BLaER1 treated with 17β-estradiol and CSF1 and Interleukin-3, amounts not matched to agents 10 nM and 100 nM (cell line): ENCODE measurements at regions not wholly inside any gene's neighbourhood (a gene's known extent, or its start where the extent isn't known, plus 50 kb on each side); places are given as distances from the start of the nearest gene placed in this dataset.
A peak's percentile ranks its signal among the peaks of the same experiment; 100 is the strongest.

Source experiments
- H3K27ac ChIP-seq, 11 experiments: shearing (Covaris generic); formaldehyde crosslinking; 2 replicates each; pipeline ENCODE4 v1.8.1; 2022
- H3K27me3 ChIP-seq, 11 experiments: shearing (Covaris generic); formaldehyde crosslinking; 2 replicates each; pipeline ENCODE4 v1.8.1; 2022
- H3K36me3 ChIP-seq, 11 experiments: shearing (Covaris generic); formaldehyde crosslinking; 2 replicates each; pipeline ENCODE4 v1.8.1; 2022
- H3K4me1 ChIP-seq, 10 experiments: shearing (Covaris generic); formaldehyde crosslinking; 2 replicates each; pipeline ENCODE4 v1.8.1; 2022
- H3K4me2 ChIP-seq, 11 experiments: shearing (Covaris generic); formaldehyde crosslinking; 2 replicates each; pipeline ENCODE4 v1.8.1; 2022
- H3K4me3 ChIP-seq, 10 experiments: shearing (Covaris generic); formaldehyde crosslinking; 2 replicates each; pipeline ENCODE4 v1.8.1; 2022
- H3K9ac ChIP-seq, 11 experiments: shearing (Covaris generic); formaldehyde crosslinking; 2 replicates each; pipeline ENCODE4 v1.8.1; 2022
- H3K9me3 ChIP-seq, 11 experiments: shearing (Covaris generic); formaldehyde crosslinking; replicated peaks in 1 of 11; 2 replicates each; pipeline ENCODE4 v1.8.1; 2022
- H4K20me1 ChIP-seq, 11 experiments: shearing (Covaris generic); formaldehyde crosslinking; 2 replicates each; pipeline ENCODE4 v1.8.1; 2022
- Cebpa-rat ChIP-seq, 11 experiments: shearing (Covaris generic); IDR thresholded peaks; 2 replicates each; pipeline ENCODE4 v1.8.1; 2022

DNA sequence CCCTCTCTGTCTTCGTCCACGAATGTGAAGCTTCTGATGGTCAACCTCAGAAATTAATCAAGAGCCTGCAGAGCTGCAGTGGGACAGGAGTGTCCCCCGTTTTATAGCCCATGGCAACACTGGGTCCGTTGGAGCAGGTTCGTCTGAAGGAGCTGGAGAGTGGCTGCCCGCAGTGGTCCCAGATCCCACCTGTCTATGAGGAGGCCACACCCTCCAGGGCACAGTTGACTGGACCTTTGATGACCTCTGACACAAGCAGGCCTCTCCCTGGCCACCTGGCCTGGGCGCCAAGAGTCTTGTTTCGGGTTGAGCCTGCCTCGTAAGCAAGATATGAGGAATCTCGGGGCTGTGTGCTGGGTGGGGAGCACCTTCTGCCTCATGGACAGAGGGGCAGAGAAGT is 100.7 kb upstream of the SFSWAP start:
- H3K9me3 ChIP-seq: peaks cover 0 to 15% (median 0%) of the 10 kb centered on the region in 11 experiments; a peak in 4 of 22 replicates
- H3K9ac ChIP-seq: no peak overlapping the region
- peaks cover 0 to 30% (median 27%) of the 10 kb centered on the region in 10 experiments; a peak in 18 of 20 replicates for H3K4me1 ChIP-seq
- 0 out of 22 replicates have a peak overlapping the region, but pooled peaks of 1 of the 11 experiments have one; percentile 45 for H3K4me2 ChIP-seq
- no peak for TF ChIP-seq Cebpa-rat (IDR thresholded peaks at IDR 0.05)
- peaks cover 4 to 31% (median 19%) of the 10 kb centered on the region in 11 experiments for H3K27me3 ChIP-seq
- no peak overlapping the region for H3K27ac ChIP-seq
- H3K4me3 ChIP-seq: no peak overlapping the region
- H3K36me3 ChIP-seq: no peaks in the 10 kb centered on the region
- peaks cover 0 to 13% (median 0%) of the 10 kb centered on the region in 11 experiments; a peak in 2 of 22 replicates for H4K20me1 ChIP-seq

DNA sequence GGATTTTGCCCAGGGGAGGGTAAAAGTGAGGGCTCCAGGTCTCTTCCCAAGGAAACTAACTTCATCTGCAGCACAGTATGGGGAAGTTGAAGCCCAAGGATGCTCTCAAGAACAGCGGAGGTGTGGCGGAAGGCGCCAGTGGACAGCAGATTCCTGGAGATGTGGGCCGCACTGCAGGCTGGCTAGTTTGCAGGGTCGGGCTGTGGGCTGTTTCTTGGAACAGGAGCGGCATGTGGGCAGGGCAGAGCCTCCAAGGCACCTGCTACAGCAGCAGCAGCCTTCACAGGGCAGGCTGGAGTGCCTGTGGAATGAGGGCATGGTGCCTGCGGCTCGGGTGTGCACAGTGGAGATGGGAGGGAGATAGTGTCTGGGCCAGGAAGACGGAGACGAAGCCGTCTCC is 100.0 kb upstream of the SFSWAP start:
- Histone ChIP-seq H3K4me1 (peaks cover 0 to 29% (median 27%) of the 10 kb centered on the region in 10 experiments; a peak in 18 of 20 replicates), H3K27ac (no peak overlapping the region), H3K9me3 (peaks cover 0 to 10% (median 0%) of the 10 kb centered on the region in 11 experiments; a peak in 3 of 22 replicates), H3K9ac (no peak overlapping the region), H3K4me3 (no peak overlapping the region), H3K4me2 (no peak overlapping the region), H3K27me3 (peaks cover 0 to 31% (median 13%) of the 10 kb centered on the region in 11 experiments; a peak in 19 of 22 replicates), H4K20me1 (peaks cover 0 to 20% (median 0%) of the 10 kb centered on the region in 11 experiments; a peak in 2 of 22 replicates), H3K36me3 (no peaks in the 10 kb centered on the region)
- TF ChIP-seq Cebpa-rat (IDR thresholded peaks at IDR 0.05): no peak

DNA sequence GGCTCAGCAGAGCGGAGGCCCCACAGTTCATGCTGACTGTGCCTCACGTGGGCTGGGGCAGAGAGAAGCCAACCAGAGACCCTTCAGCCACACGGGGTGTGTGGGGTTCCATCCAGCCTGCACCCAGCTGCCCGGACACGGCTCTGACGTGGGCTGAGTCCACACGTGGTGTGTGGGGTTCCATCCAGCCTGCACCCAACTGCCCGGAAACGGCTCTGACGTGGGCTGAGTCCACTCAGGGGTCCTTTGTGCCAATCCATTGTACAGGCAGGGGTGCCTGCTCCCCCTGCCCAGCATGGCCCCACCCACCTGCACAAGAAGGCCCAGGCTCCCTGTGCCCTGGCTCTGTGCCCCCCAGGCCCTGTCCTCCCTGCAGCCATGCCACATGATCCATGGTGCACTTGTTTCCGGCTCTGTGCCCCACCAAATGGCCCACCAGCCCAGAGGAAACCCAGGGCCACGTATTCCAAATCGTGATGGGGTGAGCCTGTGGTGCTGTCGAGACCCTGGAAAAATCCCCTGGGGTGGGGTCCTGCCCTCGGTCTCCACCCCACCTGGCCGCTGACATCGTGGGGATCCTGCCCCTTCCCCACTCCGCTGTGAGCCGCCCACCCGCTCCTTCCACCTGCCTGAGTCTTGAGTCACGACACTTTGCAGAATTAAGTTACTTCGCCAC is 99.3 kb upstream of the SFSWAP start:
- Histone ChIP-seq H3K4me3 (no peak overlapping the region), H3K9me3 (peaks cover 0 to 3% (median 0%) of the 10 kb centered on the region in 11 experiments; a peak in 2 of 22 replicates), H3K27me3 (peaks cover 0 to 34% (median 11%) of the 10 kb centered on the region in 11 experiments; a peak in 15 of 22 replicates), H4K20me1 (peaks cover 0 to 22% (median 0%) of the 10 kb centered on the region in 11 experiments; a peak in 3 of 22 replicates), H3K36me3 (no peaks in the 10 kb centered on the region), H3K4me1 (peaks cover 0 to 27% (median 25%) of the 10 kb centered on the region in 10 experiments; a peak in 18 of 20 replicates), H3K9ac (no peak overlapping the region), H3K27ac (no peak overlapping the region), H3K4me2 (no peak overlapping the region)
- TF ChIP-seq Cebpa-rat (IDR thresholded peaks at IDR 0.05): no peak

DNA sequence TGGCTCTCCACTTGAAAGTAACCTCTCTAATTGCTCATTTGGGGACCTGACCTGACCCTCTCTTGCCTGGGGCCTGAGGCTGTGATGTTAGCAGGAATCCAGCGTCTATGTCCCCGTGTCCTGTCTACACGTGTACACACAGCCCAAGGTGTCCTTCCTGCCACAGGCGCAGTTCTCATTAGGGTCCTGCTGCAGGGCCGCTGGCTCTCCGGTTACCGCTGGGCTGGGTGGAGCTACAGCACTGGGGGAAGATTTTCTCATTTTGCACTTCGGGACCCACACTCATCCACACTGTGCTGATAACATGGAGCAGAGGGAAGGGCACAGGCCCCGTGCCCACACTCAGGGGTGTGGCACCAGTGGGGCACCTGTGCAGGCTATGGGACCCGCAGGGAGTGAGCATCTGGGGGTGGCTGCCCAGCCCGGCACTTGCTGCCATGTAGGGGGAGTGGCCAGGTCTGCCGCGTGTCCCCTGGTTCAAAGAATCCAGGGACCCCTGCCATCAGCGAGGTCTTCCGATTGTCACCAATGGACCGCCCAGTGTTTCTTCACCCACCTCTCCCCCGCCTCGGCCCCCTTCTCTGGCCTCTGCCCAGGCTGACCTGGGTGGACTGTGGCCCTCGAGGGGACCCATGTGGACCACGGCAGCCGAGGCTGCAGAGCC is 98.7 kb upstream of the SFSWAP start:
- Histone ChIP-seq H4K20me1 (peaks cover 0 to 22% (median 0%) of the 10 kb centered on the region in 11 experiments; a peak in 4 of 22 replicates), H3K36me3 (no peaks in the 10 kb centered on the region), H3K9me3 (no peaks in the 10 kb centered on the region), H3K9ac (no peak overlapping the region), H3K4me2 (no peak overlapping the region), H3K27ac (no peak overlapping the region), H3K27me3 (peaks cover 0 to 41% (median 14%) of the 10 kb centered on the region in 11 experiments; a peak in 15 of 22 replicates), H3K4me3 (no peak overlapping the region), H3K4me1 (peaks cover 0 to 25% (median 22%) of the 10 kb centered on the region in 10 experiments; a peak in 18 of 20 replicates)
- no peak for TF ChIP-seq Cebpa-rat (IDR thresholded peaks at IDR 0.05)

DNA sequence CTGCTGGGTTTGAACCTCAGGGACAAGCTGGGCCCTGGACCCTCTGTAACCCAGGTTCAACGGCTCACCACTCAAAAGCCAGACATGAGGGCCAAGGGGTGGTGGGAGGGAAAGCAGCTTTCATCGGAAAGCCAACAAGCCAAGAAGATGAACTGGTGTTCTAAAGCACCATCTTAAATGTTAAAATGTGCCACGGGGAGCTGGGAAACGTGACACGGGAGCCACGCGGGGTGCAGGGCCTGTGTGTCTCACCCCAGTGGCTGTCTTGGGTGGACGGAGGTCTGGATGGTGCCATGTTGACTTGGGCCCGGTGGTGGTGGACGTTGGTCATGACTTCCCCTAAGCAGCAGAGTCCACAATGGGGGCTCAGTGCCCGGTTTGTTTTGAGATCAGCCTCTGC is 97.7 kb upstream of the SFSWAP start:
- H4K20me1 ChIP-seq: peaks cover 0 to 31% (median 0%) of the 10 kb centered on the region in 11 experiments; a peak in 5 of 22 replicates

DNA sequence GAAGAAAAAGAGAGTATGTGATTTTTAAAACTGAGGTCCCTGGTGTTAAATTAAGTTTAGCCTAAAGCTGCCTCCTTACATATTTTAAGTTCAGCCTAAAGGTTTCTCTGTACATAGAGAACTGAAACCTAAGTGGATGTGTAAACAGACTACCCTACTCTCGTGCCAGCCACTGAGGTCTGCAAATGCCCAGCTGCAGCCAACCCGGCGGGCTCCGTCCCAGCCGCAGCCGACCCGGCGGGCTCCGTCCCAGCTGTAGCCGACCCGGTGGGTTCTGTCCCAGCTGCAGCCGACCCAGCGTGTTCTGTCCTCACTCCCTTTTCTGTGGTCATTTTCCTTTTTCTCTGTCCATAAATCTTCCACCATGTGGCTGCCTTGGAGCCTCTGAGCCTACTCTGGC is 97.2 kb upstream of the SFSWAP start:
- no peaks in the 10 kb centered on the region for H3K36me3 ChIP-seq
- no peak overlapping the region for H3K9ac ChIP-seq
- no peak for TF ChIP-seq Cebpa-rat (IDR thresholded peaks at IDR 0.05)
- H4K20me1 ChIP-seq: peaks cover 0 to 31% (median 0%) of the 10 kb centered on the region in 11 experiments; a peak in 6 of 22 replicates
- H3K9me3 ChIP-seq: no peaks in the 10 kb centered on the region
- no peak overlapping the region for H3K4me2 ChIP-seq
- peaks cover 0 to 13% (median 12%) of the 10 kb centered on the region in 10 experiments; a peak in 14 of 20 replicates for H3K4me1 ChIP-seq
- peaks cover 8 to 55% (median 27%) of the 10 kb centered on the region in 11 experiments; a peak in 20 of 22 replicates for H3K27me3 ChIP-seq
- no peak overlapping the region for H3K4me3 ChIP-seq
- no peak overlapping the region for H3K27ac ChIP-seq

More for the DNA sequence above, 97.7 kb upstream of the SFSWAP start:
- Histone ChIP-seq H3K4me3 (no peak overlapping the region), H3K27ac (no peak overlapping the region), H3K4me1 (peaks cover 0 to 15% (median 13%) of the 10 kb centered on the region in 10 experiments; a peak in 15 of 20 replicates), H3K27me3 (peaks cover 3 to 50% (median 22%) of the 10 kb centered on the region in 11 experiments; a peak in 20 of 22 replicates), H3K36me3 (no peaks in the 10 kb centered on the region), H3K9ac (no peak overlapping the region), H3K4me2 (no peak overlapping the region), H3K9me3 (no peaks in the 10 kb centered on the region)
- TF ChIP-seq Cebpa-rat (IDR thresholded peaks at IDR 0.05): no peak

DNA sequence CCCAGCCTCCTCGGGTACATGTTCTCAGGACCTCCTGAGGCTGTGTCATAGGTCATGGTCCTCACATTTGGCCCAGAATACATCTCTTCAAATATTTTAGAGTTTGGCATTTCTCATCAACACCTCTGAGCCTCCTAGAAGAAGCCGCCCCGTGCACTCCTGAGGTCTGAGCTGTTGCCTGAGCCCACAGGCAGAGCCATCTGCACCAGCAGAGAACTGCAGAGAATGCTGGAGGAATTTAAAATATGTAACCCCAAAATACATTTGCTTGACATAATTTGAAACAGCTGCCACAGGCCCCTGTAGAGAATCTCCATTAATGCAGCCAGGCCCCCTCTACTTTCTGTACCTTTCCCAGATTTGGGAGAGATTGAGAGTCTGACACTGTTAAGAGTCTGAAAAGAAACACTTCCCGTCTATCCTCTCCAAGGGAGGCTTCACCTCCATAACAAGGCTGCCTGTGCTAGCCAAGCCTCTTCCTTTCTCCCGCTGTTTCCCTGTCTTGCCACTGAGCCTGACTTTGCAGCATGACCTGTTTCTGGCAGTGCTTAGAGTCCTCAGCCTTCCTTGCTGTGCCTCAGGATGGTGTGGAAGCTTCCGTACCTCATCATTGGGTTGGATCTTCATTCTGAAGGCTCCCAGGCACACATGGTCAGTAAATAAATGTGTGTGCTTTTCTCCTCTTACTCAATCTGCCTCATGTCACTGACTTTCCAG is 95.4 kb upstream of the SFSWAP start:
- no peak for TF ChIP-seq Cebpa-rat (IDR thresholded peaks at IDR 0.05)
- no peaks in the 10 kb centered on the region for H3K36me3 ChIP-seq
- H4K20me1 ChIP-seq: peaks cover 0 to 29% (median 8%) of the 10 kb centered on the region in 11 experiments; a peak in 9 of 22 replicates
- H3K4me3 ChIP-seq: no peak overlapping the region
- H3K9me3 ChIP-seq: no peaks in the 10 kb centered on the region
- no peak overlapping the region for H3K4me2 ChIP-seq
- H3K4me1 ChIP-seq: no peaks in the 10 kb centered on the region
- H3K27ac ChIP-seq: no peak overlapping the region
- peaks cover 13 to 60% (median 42%) of the 10 kb centered on the region in 11 experiments; a peak in 20 of 22 replicates for H3K27me3 ChIP-seq
- H3K9ac ChIP-seq: no peak overlapping the region

DNA sequence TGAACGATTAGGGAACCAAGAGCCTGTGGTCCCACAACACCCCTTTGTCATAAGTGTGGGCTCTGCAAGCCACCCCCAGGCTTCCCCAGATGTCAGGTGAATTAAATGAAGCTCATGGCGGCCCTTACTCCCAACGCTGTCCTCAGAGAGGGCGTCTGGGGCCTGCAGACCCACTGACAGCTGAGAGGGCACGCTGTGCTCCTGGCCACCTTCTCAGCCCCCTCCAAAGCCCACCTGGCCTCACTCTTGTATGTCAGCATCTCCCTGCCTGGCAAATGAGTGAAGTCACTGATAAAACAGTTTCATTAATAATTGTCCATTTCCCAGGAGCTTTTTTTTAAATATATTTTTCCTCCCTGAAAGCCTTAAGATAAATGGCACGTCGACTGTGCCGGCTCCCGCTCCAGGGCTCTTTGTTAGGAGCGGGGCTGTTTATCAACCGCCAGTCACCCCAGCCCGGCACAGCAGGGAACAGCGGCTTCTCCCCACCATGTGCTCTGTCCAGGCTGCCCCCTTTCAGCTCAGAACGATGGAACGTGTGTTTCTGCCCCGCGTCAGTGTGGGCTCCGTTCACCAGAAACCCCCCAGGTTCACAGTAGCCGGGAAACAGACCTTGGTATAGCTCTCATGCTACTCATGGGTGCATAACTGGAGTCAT is 94.7 kb upstream of the SFSWAP start:
- Histone ChIP-seq H3K9ac (no peak overlapping the region), H3K4me1 (peaks cover 0 to 1% (median 0%) of the 10 kb centered on the region in 10 experiments; a peak in 2 of 20 replicates), H3K27ac (no peak overlapping the region), H3K9me3 (no peaks in the 10 kb centered on the region), H3K36me3 (no peaks in the 10 kb centered on the region), H3K4me2 (no peak overlapping the region), H4K20me1 (peaks cover 0 to 26% (median 10%) of the 10 kb centered on the region in 11 experiments; a peak in 9 of 22 replicates), H3K4me3 (no peak overlapping the region), H3K27me3 (peaks cover 17 to 65% (median 46%) of the 10 kb centered on the region in 11 experiments; a peak in 20 of 22 replicates)
- no peak for TF ChIP-seq Cebpa-rat (IDR thresholded peaks at IDR 0.05)
